ENCODE measurements at regions not wholly inside any gene's neighbourhood (a gene's known extent, or its start where the extent isn't known, plus 50 kb on each side); places are given as distances from the start of the nearest gene placed in this dataset.

- H3K4me1 Mint-ChIP-seq: peaks cover 20 to 27% (median 22%) of the 10 kb centered on the region in 3 donors
- Histone ChIP-seq H3K4me3 (ENCODE audit: control insufficient read depth in 1 of 2, extremely low read depth in 1 of 2, low read length in 1 of 2) (no peak overlapping the region), H3K36me3 (ENCODE audit: control insufficient read depth in 2 of 2, extremely low read depth in 1 of 2, insufficient read depth in 1 of 2, low read length in 1 of 2) (no peaks in the 10 kb centered on the region), H3K9me3 (no peaks in the 10 kb centered on the region), H3K27ac (ENCODE audit: low read length) (no peak overlapping the region), H3K27me3 (replicated peaks in 1 of 2; ENCODE audit: control insufficient read depth in 2 of 2, extremely low read depth in 1 of 2, insufficient read depth in 2 of 2, low read length in 1 of 2) (no peaks in the 10 kb centered on the region), H3K4me1 (ENCODE audit: control insufficient read depth in 1 of 2, extremely low read depth in 1 of 2, insufficient read depth in 2 of 2, low read length in 2 of 2) (no peaks in the 10 kb centered on the region)
- WGBS (ENCODE audit: insufficient coverage): 97% methylated on average over 22 of the region's 26 CpGs
- ChIA-PET POLR2A (no interaction called here), CTCF (no interaction called here)
- H3K9me3 Mint-ChIP-seq: no peaks in the 10 kb centered on the region
- peak in 1 of 35 experiments; percentile 20 for DNase-seq
- no peak overlapping the region for H3K27ac Mint-ChIP-seq
- ATAC-seq (replicated peaks in 1 of 4): no peak
- H3K36me3 Mint-ChIP-seq: no peaks in the 10 kb centered on the region
- H3K27me3 Mint-ChIP-seq: no peaks in the 10 kb centered on the region
- H3K4me3 Mint-ChIP-seq: no peak overlapping the region
These were observed 160.7 kb downstream of the NDUFA10 start for GRCh38 chr2:239864247-239865058.

- H3K9me3 ChIP-seq: no peaks in the 10 kb centered on the region
- no peaks in the 10 kb centered on the region for H3K36me3 ChIP-seq (ENCODE audit: control insufficient read depth in 2 of 2, extremely low read depth in 1 of 2, insufficient read depth in 1 of 2, low read length in 1 of 2)
- Mint-ChIP-seq H3K4me1 (peaks cover 20 to 27% (median 22%) of the 10 kb centered on the region in 3 donors), H3K4me3 (no peak overlapping the region), H3K27me3 (peaks cover 0 to 5% of the 10 kb centered on the region in 2 donors), H3K36me3 (no peaks in the 10 kb centered on the region), H3K9me3 (no peaks in the 10 kb centered on the region), H3K27ac (no peak overlapping the region)
- CTCF ChIA-PET: no interaction called here
- H3K27ac ChIP-seq (ENCODE audit: low read length): no peak overlapping the region
- no peak for DNase-seq
- POLR2A ChIA-PET: no interaction called here
- no peak overlapping the region for H3K4me3 ChIP-seq (ENCODE audit: control insufficient read depth in 1 of 2, extremely low read depth in 1 of 2, low read length in 1 of 2)
- no peaks in the 10 kb centered on the region for H3K4me1 ChIP-seq (ENCODE audit: control insufficient read depth in 1 of 2, extremely low read depth in 1 of 2, insufficient read depth in 2 of 2, low read length in 2 of 2)
- ATAC-seq (replicated peaks in 1 of 4): no peak
- no CpG with 5 or more reads among the region's 7 CpGs for WGBS (ENCODE audit: insufficient coverage)
- no peaks in the 10 kb centered on the region for H3K27me3 ChIP-seq (replicated peaks in 1 of 2; ENCODE audit: control insufficient read depth in 2 of 2, extremely low read depth in 1 of 2, insufficient read depth in 2 of 2, low read length in 1 of 2)
These were observed 162.5 kb downstream of the NDUFA10 start for GRCh38 chr2:239862613-239863012.

GRCh38 chr2:239858179-239858578 lies 167.0 kb downstream of the NDUFA10 start:
- DNase-seq: no peak
- H3K4me1 Mint-ChIP-seq: peaks cover 20 to 27% (median 22%) of the 10 kb centered on the region in 3 donors
- ChIA-PET CTCF (no interaction called here), POLR2A (no interaction called here)
- no peak overlapping the region for H3K27ac Mint-ChIP-seq
- H3K36me3 Mint-ChIP-seq: no peaks in the 10 kb centered on the region
- H3K36me3 ChIP-seq (ENCODE audit: control insufficient read depth in 2 of 2, extremely low read depth in 1 of 2, insufficient read depth in 1 of 2, low read length in 1 of 2): no peaks in the 10 kb centered on the region
- no peak overlapping the region for H3K4me3 ChIP-seq (ENCODE audit: control insufficient read depth in 1 of 2, extremely low read depth in 1 of 2, low read length in 1 of 2)
- no peak for ATAC-seq (replicated peaks in 1 of 4)
- 64% methylated on average over 1 of the region's 5 CpGs for WGBS (ENCODE audit: insufficient coverage)
- H3K27ac ChIP-seq (ENCODE audit: low read length): no peak overlapping the region
- H3K4me3 Mint-ChIP-seq: no peak overlapping the region
- peaks cover 20 to 26% of the 10 kb centered on the region in 2 donors for H3K27me3 Mint-ChIP-seq
- H3K9me3 Mint-ChIP-seq: no peaks in the 10 kb centered on the region
- peaks cover 0 to 23% of the 10 kb centered on the region in 2 experiments for H3K27me3 ChIP-seq (replicated peaks in 1 of 2; ENCODE audit: control insufficient read depth in 2 of 2, extremely low read depth in 1 of 2, insufficient read depth in 2 of 2, low read length in 1 of 2)
- H3K9me3 ChIP-seq: no peaks in the 10 kb centered on the region
- H3K4me1 ChIP-seq (ENCODE audit: control insufficient read depth in 1 of 2, extremely low read depth in 1 of 2, insufficient read depth in 2 of 2, low read length in 2 of 2): no peaks in the 10 kb centered on the region

- POLR2A ChIA-PET: no interaction called here
- Histone ChIP-seq H3K4me1 (ENCODE audit: control insufficient read depth in 1 of 2, extremely low read depth in 1 of 2, insufficient read depth in 2 of 2, low read length in 2 of 2) (no peaks in the 10 kb centered on the region), H3K4me3 (ENCODE audit: control insufficient read depth in 1 of 2, extremely low read depth in 1 of 2, low read length in 1 of 2) (no peak overlapping the region), H3K9me3 (no peaks in the 10 kb centered on the region), H3K36me3 (ENCODE audit: control insufficient read depth in 2 of 2, extremely low read depth in 1 of 2, insufficient read depth in 1 of 2, low read length in 1 of 2) (no peaks in the 10 kb centered on the region), H3K27ac (ENCODE audit: low read length) (no peak overlapping the region), H3K27me3 (replicated peaks in 1 of 2; ENCODE audit: control insufficient read depth in 2 of 2, extremely low read depth in 1 of 2, insufficient read depth in 2 of 2, low read length in 1 of 2) (peaks cover 0 to 25% of the 10 kb centered on the region in 2 experiments)
- WGBS (ENCODE audit: insufficient coverage): 100% methylated on average over 1 of the region's 1 CpG
- ATAC-seq (replicated peaks in 1 of 4) (no peak), DNase-seq (no peak)
- no peaks in the 10 kb centered on the region for H3K36me3 Mint-ChIP-seq
- no peak overlapping the region for H3K4me3 Mint-ChIP-seq
- CTCF ChIA-PET: no interaction called here
- peaks cover 0 to 2% (median 0%) of the 10 kb centered on the region in 3 donors for H3K9me3 Mint-ChIP-seq
- peaks cover 18 to 24% (median 22%) of the 10 kb centered on the region in 3 donors for H3K4me1 Mint-ChIP-seq
- no peak overlapping the region for H3K27ac Mint-ChIP-seq
- peaks cover 23 to 26% of the 10 kb centered on the region in 2 donors for H3K27me3 Mint-ChIP-seq
These were observed 167.6 kb downstream of the NDUFA10 start for GRCh38 chr2:239857591-239857990.

- Histone ChIP-seq H3K27ac (ENCODE audit: low read length) (no peak overlapping the region), H3K4me1 (ENCODE audit: control insufficient read depth in 1 of 2, extremely low read depth in 1 of 2, insufficient read depth in 2 of 2, low read length in 2 of 2) (no peaks in the 10 kb centered on the region), H3K36me3 (ENCODE audit: control insufficient read depth in 2 of 2, extremely low read depth in 1 of 2, insufficient read depth in 1 of 2, low read length in 1 of 2) (no peaks in the 10 kb centered on the region), H3K9me3 (no peaks in the 10 kb centered on the region), H3K27me3 (replicated peaks in 1 of 2; ENCODE audit: control insufficient read depth in 2 of 2, extremely low read depth in 1 of 2, insufficient read depth in 2 of 2, low read length in 1 of 2) (peaks cover 0 to 27% of the 10 kb centered on the region in 2 experiments), H3K4me3 (ENCODE audit: control insufficient read depth in 1 of 2, extremely low read depth in 1 of 2, low read length in 1 of 2) (no peak overlapping the region)
- ChIA-PET CTCF (no interaction called here), POLR2A (no interaction called here)
- H3K4me1 Mint-ChIP-seq: peaks cover 10 to 16% (median 15%) of the 10 kb centered on the region in 3 donors
- peaks cover 0 to 4% (median 0%) of the 10 kb centered on the region in 3 donors for H3K9me3 Mint-ChIP-seq
- ATAC-seq (replicated peaks in 1 of 4): no peak
- no peaks in the 10 kb centered on the region for H3K36me3 Mint-ChIP-seq
- no peak overlapping the region for H3K27ac Mint-ChIP-seq
- peaks cover 26% of the 10 kb centered on the region in 2 donors for H3K27me3 Mint-ChIP-seq
- no peak for DNase-seq
- H3K4me3 Mint-ChIP-seq: no peak overlapping the region
- WGBS (ENCODE audit: insufficient coverage): 88% methylated on average over 7 of the region's 8 CpGs
These were observed 168.4 kb downstream of the NDUFA10 start for GRCh38 chr2:239856620-239857285.

GRCh38 chr2:239855863-239856587 lies 169.1 kb downstream of the NDUFA10 start:
- POLR2A ChIA-PET: no interaction called here
- H3K4me3 ChIP-seq (ENCODE audit: control insufficient read depth in 1 of 2, extremely low read depth in 1 of 2, low read length in 1 of 2): no peak overlapping the region
- WGBS (ENCODE audit: insufficient coverage): 91% methylated on average over 8 of the region's 10 CpGs
- Mint-ChIP-seq H3K4me1 (peaks cover 5 to 9% (median 7%) of the 10 kb centered on the region in 3 donors), H3K4me3 (no peak overlapping the region), H3K27me3 (peaks cover 26 to 29% of the 10 kb centered on the region in 2 donors), H3K27ac (no peak overlapping the region), H3K36me3 (no peaks in the 10 kb centered on the region), H3K9me3 (peaks cover 5 to 9% (median 5%) of the 10 kb centered on the region in 3 donors)
- H3K27me3 ChIP-seq (replicated peaks in 1 of 2; ENCODE audit: control insufficient read depth in 2 of 2, extremely low read depth in 1 of 2, insufficient read depth in 2 of 2, low read length in 1 of 2): peaks cover 0 to 31% of the 10 kb centered on the region in 2 experiments
- ATAC-seq (replicated peaks in 1 of 4) (no peak), DNase-seq (no peak)
- H3K4me1 ChIP-seq (ENCODE audit: control insufficient read depth in 1 of 2, extremely low read depth in 1 of 2, insufficient read depth in 2 of 2, low read length in 2 of 2): no peaks in the 10 kb centered on the region
- CTCF ChIA-PET: no interaction called here
- H3K9me3 ChIP-seq: no peaks in the 10 kb centered on the region
- no peaks in the 10 kb centered on the region for H3K36me3 ChIP-seq (ENCODE audit: control insufficient read depth in 2 of 2, extremely low read depth in 1 of 2, insufficient read depth in 1 of 2, low read length in 1 of 2)
- no peak overlapping the region for H3K27ac ChIP-seq (ENCODE audit: low read length)
